HG03135 (cell line): ENCODE measurements at regions not wholly inside any gene's neighbourhood (a gene's known extent, or its start where the extent isn't known, plus 50 kb on each side); places are given as distances from the start of the nearest gene placed in this dataset.
"Not testable (repeated sequence)": the region's sequence is repeated elsewhere in the genome, so short reads cannot be mapped to it uniquely, and the experiment has no call there.

Source experiments
- ATAC-seq: cut with Tn5 transposase; IDR thresholded peaks from one replicate; pipeline ENCODE4 v1.9.1; 2021; ENCODE audit warnings: mild to moderate bottlenecking, moderate library complexity; ENCODE audit not compliant: unreplicated experiment

GRCh38 chr2:210859314-210859713 is 302.9 kb downstream of the CPS1 start:
- no peak for ATAC-seq

DNA sequence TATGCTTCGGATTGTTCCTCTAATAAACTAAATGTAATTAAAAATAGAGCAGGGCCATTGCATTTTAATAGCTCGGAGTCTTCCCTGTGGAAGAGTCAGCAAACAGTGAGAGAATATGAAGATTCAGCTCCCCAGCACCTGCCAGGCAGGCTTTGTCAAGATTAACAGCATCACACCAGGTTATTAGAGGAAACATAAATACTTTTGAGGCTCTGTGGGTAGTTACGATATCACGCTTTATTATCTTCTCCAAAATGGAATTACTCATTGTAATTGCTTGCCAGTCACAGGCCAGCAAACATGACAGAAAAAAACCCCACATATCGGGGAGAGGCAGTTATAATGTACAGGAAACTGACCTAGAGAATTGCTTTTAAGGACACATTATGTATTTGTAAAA is 303.9 kb downstream of the CPS1 start:
- no peak for ATAC-seq

DNA sequence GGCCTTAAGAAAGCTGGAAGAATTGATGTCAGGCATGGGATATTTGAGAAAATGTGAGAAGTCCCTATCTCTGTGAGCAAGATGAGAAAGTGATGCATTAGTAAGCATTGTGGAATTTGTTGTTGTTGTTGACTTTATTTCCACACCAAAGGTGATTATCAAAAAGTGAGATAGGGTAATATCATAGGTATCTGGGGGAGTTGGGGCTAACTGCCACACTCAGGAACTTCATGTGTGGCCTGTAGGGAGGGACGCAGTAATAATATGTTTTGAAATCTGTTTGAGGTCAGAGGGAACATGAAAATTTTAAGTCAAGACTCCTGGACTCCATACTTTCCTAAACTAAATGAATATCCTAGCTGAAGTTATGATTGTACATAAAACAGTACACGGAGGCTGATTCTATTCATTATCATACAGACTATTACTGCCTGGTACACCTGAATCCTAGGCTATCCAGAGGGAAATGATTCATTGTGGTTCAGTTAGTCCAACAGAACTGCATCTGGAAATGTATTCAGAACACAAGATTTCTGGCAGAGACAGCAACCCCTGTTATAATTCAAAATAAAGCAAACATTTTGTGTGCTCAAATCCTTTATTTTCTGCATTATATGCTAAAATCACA is 304.8 kb downstream of the CPS1 start:
- no peak for ATAC-seq

DNA sequence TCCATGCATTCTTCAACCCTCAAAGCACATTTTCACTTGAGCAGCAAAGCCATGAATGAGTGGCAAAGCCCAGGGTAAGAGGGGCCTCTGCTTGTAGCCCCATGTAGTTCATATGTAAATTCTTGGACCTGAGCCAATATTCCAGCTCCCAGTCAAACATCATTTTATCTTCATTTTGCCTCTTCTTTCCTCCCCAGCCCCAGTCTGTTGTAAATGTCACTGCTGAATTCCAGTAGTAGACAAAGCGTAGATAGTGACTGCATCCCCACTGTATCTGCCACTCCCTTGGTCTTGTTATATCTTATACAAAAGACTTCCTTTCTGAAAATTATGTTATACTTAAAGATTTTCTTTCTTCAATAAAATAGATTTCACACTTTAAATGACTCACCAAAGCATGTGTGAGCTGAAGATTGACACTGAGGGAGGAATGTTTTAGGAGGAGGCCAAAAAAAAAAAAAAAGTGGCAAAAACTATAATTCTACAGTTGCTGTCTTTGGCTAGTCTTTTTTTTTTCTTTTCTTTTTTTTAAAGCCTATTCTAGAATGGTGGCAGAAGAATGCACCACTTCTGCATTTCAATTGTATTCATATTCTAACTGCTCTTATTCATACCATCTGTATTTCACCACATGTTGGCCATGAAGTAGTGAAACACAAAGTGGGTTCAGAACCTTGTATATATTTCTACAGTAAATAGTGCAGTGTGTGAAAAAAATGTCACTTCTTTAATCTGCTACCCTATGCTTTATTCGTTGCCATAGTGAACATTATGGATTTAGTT is 306.1 kb downstream of the CPS1 start:
- ATAC-seq: no peak

DNA sequence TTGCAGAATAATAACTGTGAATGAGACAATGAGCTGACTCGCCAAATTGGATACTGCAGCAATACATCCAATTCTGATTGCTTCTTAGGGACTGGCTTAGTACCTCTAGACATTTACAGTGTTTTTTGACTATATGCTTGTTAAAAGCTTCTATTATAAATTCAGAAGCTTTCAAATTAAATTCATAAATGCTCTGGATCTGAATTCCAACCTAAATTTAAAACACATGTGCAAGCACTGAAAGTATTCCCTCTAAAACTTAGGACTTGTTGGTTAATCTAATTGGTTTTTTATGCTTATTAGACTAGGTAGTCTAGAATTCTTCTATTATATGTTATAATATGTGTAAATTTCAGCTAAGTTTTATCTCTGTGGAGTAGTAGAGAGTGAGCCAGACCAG is 306.9 kb downstream of the CPS1 start:
- no peak for ATAC-seq

DNA sequence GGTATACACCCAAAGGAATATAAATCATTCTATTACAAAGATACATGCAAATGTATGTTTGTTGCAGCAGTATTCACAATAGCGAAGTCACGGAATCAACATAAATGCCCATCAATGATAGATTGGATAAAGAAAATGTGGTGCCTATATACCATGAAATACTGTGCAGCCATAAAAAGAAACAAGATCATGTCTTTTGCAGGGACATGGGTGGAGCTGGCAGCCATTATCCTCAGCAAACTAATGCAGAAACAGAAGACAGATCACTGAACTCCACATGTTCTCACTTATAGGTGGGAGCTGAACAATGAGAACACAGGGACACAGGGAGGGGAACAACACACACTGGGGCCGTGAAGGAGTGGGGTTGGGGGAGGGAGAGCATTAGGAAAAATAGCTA is 315.2 kb downstream of the CPS1 start:
- ATAC-seq: not testable (repeated sequence)

DNA sequence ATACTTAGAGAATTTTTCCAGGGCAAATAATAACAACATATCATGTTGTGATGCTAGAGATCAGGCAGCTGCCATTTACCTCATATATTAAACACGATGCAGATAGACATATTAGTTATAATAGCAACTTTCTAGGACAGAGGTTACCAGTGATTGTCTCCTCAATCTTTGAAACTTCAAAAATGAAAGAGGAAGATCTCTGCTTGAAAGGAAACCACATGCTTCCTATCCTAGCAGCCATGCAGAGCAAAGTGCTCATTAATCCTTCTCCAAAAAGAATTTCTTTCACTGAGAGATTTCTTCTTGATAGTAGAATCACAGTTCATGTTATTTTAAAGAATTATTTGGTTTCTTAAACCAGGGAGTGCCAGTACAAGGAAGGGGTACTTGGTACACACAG is 317.2 kb downstream of the CPS1 start:
- ATAC-seq: no peak

GRCh38 chr2:210884227-210884626 is 327.8 kb downstream of the CPS1 start:
- no peak for ATAC-seq

GRCh38 chr2:210888035-210888434 is 331.6 kb downstream of the CPS1 start:
- no peak for ATAC-seq

DNA sequence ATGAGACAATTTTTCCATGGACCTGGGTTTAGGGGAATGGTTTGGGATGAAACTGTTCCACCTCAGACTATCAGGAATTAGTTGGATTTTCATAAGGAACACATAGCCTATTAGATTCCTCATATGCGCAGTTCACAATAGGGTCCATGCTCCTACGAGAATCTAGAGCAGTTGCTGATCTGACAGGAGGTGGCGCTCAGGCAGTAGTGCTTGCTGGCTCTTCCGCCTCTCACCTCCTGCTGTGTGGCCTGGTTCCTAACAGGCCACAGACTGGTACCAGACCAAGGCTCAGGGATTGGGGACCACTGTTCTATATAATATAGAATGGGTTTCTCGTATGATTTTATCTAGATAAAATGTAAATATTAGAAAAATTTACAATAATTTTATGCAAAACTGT is 338.7 kb downstream of the CPS1 start:
- ATAC-seq: no peak

GRCh38 chr2:210899131-210899530 is 342.7 kb downstream of the CPS1 start:
- no peak for ATAC-seq

DNA sequence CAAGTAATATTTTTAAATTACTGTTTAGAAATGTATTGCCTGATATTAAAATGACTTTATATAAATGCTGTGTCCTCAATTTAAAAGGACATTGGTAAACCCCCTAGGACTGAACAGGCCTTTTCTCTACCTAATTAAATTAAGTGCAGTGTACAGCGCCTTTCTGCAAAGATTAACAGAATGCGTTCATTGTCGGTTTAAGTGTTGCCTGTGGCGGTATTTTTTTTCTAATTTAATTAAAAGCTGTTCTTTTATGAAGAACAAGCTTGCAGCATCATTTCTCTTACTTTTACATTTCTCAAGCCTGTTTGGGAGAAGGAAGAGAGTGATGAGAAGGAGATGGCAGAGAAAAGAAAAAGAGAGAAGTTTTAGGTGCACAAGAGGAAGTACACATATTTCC is 344.9 kb downstream of the CPS1 start:
- ATAC-seq: no peak

GRCh38 chr2:210912779-210913178 is 356.4 kb downstream of the CPS1 start:
- ATAC-seq: no peak

DNA sequence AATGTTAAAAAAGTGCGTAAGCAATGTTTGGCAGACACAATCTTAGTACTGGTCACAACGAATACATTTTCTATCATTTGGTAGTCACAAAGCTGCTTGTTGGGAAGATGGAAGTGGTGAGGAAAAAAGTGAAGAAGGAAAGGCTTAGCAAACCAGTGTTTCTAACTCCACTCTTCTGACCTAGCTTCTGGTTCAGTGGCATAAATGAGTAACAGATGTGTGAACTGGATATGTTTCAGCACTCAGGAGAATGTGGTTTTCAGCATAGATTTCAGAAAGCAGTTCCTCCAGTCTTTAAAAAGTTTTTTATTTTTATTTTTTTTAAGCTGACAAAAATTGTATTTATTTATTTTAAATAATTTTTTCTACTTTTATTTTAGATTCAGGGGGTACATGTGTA is 357.1 kb downstream of the CPS1 start:
- ATAC-seq: no peak

- ATAC-seq: no peak
Measured at GRCh38 chr2:210915912-210916311, 359.5 kb downstream of the CPS1 start.

DNA sequence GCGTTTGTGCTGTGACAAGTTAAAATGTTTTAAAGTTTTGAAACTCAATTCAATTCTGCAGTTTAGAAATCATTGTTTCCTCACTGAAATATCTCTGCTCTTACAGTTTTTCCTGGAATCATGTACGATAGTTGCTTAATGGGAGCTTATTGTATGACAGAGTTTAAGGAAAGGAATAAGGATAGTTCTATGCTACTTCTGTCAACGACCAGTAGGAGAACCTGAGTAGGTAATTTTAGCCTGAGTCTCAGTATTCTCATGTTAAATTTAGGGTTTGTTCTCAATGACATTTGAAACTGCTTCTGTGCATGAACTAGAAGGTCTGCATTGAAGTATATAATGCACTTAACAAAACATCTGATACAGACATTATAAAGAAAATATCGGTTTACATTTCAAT is 361.1 kb downstream of the CPS1 start:
- ATAC-seq: no peak

GRCh38 chr2:210919128-210919527 is 362.7 kb downstream of the CPS1 start:
- ATAC-seq: no peak

DNA sequence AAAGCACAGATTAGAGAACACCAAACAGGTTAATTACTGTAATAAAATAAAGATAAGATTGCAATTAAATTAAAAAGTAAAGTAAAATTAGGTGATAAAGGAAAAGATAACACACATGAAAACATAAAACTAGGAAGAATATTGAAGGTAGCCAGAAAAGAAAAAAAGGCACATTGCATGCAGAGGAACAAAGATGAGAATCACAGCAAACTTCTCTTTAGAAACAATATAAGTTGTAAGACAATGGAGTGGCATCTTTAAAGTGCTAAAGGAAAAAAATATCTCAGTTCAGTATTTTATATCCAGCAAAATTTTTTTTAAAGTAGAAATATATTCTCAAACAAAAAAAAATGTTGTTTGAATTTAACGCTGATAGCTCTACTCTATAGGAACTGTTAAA is 366.0 kb downstream of the CPS1 start:
- no peak for ATAC-seq

- no peak for ATAC-seq
Measured at GRCh38 chr2:210928714-210929113, 372.3 kb downstream of the CPS1 start.

DNA sequence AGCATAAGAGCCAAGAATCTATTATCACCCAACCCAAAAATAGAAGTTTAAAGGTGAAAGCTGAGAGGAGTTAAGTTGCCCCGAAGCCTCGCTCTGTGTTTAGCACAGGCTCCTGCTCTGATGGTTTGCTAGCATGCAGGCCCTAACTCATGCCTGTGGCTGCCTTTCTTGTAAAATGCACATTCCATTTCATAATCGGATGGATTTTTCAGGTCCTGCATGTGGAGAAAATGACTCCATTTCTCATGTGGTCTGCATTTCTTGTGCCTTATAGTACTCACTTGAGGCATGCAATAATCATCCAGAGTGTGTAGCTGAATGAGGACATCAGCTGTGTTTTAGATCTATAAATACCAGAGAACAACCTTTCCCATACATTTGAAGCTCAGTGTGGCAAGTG is 381.8 kb downstream of the CPS1 start:
- ATAC-seq: no peak

- no peak for ATAC-seq
Measured at GRCh38 chr2:210946395-210946794, 390.0 kb downstream of the CPS1 start.

DNA sequence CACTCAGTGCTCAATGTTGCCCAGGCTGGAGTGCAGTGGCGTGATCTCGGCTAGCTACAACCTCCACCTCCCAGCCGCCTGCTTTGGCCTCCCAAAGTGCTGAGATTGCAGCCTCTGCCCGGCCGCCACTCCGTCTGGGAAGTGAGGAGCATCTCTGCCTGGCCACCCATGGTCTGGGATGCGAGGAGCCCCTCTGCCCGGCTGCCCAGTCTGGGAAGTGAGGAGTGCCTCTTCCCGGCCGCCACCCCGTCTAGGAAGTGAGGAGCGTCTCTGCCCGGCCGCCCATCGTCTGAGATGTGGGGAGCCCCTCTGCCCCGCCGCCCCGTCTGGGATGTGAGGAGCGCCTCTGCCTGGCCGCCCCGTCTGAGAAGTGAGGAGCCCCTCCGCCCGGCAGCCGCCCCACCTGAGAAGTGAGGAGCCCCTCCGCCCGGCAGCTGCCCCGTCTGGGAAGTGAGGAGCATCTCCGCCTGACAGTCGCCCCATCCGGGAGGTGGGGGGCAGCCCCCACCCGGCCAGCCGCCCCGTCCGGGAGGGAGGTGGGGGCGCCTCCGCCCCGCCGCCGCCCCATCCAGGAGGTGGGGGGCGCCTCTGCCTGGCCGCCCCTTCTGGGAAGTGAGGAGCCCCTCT is 394.1 kb downstream of the CPS1 start:
- ATAC-seq: not testable (repeated sequence)
